ENCODE measurements at regions not wholly inside any gene's neighbourhood (a gene's known extent, or its start where the extent isn't known, plus 50 kb on each side); places are given as distances from the start of the nearest gene placed in this dataset.

GRCh38 chr15:38168467-38169070, 84.1 kb upstream of the SPRED1 start:
- TF ChIP-seq POLR2A (IDR thresholded peaks at IDR 0.05; ENCODE audit: low read depth, low read length) (no peak), POLR2AphosphoS5 (IDR thresholded peaks at IDR 0.05; ENCODE audit: insufficient read depth, low read depth, low read length) (no peak), EZH2 (IDR thresholded peaks at IDR 0.05; ENCODE audit: borderline replicate concordance, low read depth, low read length, severe bottlenecking) (no peak), MYC (IDR thresholded peaks at IDR 0.05; ENCODE audit: low read depth, low read length) (no peak)
- TF ChIP-seq, protein P1, sequence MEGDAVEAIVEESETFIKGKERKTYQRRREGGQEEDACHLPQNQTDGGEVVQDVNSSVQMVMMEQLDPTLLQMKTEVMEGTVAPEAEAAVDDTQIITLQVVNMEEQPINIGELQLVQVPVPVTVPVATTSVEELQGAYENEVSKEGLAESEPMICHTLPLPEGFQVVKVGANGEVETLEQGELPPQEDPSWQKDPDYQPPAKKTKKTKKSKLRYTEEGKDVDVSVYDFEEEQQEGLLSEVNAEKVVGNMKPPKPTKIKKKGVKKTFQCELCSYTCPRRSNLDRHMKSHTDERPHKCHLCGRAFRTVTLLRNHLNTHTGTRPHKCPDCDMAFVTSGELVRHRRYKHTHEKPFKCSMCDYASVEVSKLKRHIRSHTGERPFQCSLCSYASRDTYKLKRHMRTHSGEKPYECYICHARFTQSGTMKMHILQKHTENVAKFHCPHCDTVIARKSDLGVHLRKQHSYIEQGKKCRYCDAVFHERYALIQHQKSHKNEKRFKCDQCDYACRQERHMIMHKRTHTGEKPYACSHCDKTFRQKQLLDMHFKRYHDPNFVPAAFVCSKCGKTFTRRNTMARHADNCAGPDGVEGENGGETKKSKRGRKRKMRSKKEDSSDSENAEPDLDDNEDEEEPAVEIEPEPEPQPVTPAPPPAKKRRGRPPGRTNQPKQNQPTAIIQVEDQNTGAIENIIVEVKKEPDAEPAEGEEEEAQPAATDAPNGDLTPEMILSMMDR (IDR thresholded peaks at IDR 0.05; ENCODE audit: extremely low read depth in 1 of 2, insufficient read depth in 1 of 2, low read depth in 1 of 2, low read length in 2 of 2), result no peak

Measured in endothelial cell of umbilical vein (primary cell).